GM21619 (cell line): ENCODE measurements at regions not wholly inside any gene's neighbourhood (a gene's known extent, or its start where the extent isn't known, plus 50 kb on each side); places are given as distances from the start of the nearest gene placed in this dataset.

Experiments used
- ATAC-seq: cut with Tn5 transposase; IDR thresholded peaks from one replicate; pipeline ENCODE4 v1.9.1; 2021; ENCODE audit not compliant: unreplicated experiment

GRCh38 chr7:25789701-25790640 lies 362.0 kb upstream of the NFE2L3 start:
- ATAC-seq: no peak

- ATAC-seq: no peak
These were observed 361.0 kb upstream of the NFE2L3 start for GRCh38 chr7:25790963-25791362.

GRCh38 chr7:25792586-25792985 lies 359.4 kb upstream of the NFE2L3 start:
- ATAC-seq: no peak

- no peak for ATAC-seq
These were observed 356.2 kb upstream of the NFE2L3 start for GRCh38 chr7:25795824-25796235.

GRCh38 chr7:25798344-25798743 lies 353.7 kb upstream of the NFE2L3 start:
- ATAC-seq: no peak

GRCh38 chr7:25801214-25801613 lies 350.8 kb upstream of the NFE2L3 start:
- ATAC-seq: no peak

GRCh38 chr7:25802057-25802456 lies 349.9 kb upstream of the NFE2L3 start:
- no peak for ATAC-seq

- no peak for ATAC-seq
These were observed 349.5 kb upstream of the NFE2L3 start for GRCh38 chr7:25802473-25802872.

GRCh38 chr7:25803117-25803887 lies 348.7 kb upstream of the NFE2L3 start:
- ATAC-seq: no peak

GRCh38 chr7:25804154-25804553 lies 347.8 kb upstream of the NFE2L3 start:
- no peak for ATAC-seq

- no peak for ATAC-seq
These were observed 346.8 kb upstream of the NFE2L3 start for GRCh38 chr7:25805027-25805687.

- ATAC-seq: no peak
These were observed 344.8 kb upstream of the NFE2L3 start for GRCh38 chr7:25807086-25807611.

GRCh38 chr7:25809441-25809840 lies 342.6 kb upstream of the NFE2L3 start:
- ATAC-seq: no peak

- no peak for ATAC-seq
These were observed 339.7 kb upstream of the NFE2L3 start for GRCh38 chr7:25812086-25812850.

- no peak for ATAC-seq
These were observed 338.6 kb upstream of the NFE2L3 start for GRCh38 chr7:25813381-25813780.

- ATAC-seq: no peak
These were observed 336.3 kb upstream of the NFE2L3 start for GRCh38 chr7:25815711-25816110.

GRCh38 chr7:25820432-25821040 lies 331.5 kb upstream of the NFE2L3 start:
- no peak for ATAC-seq

GRCh38 chr7:25821225-25821624 lies 330.8 kb upstream of the NFE2L3 start:
- no peak for ATAC-seq

- no peak for ATAC-seq
These were observed 329.2 kb upstream of the NFE2L3 start for GRCh38 chr7:25822823-25823222.

GRCh38 chr7:25823571-25823970 lies 328.4 kb upstream of the NFE2L3 start:
- peak; percentile 56 for ATAC-seq
